ENCODE measurements at regions not wholly inside any gene's neighbourhood (a gene's known extent, or its start where the extent isn't known, plus 50 kb on each side); places are given as distances from the start of the nearest gene placed in this dataset.
"Not testable (repeated sequence)": the region's sequence is repeated elsewhere in the genome, so short reads cannot be mapped to it uniquely, and the experiment has no call there.

GRCh38 chr18:73365018-73365417 lies 497.2 kb upstream of the NETO1 start:
- Histone ChIP-seq H3K9me3 (ENCODE audit: control insufficient read depth in 2 of 2, low read length in 2 of 2) (no peaks in the 10 kb centered on the region), H3K27me3 (ENCODE audit: control insufficient read depth in 1 of 2, insufficient read depth in 2 of 2, low read length in 2 of 2) (no peaks in the 10 kb centered on the region), H3K9ac (ENCODE audit: low read length in 2 of 2) (no peak overlapping the region), H3K27ac (ENCODE audit: low read length) (no peak overlapping the region), H3K4me1 (ENCODE audit: control insufficient read depth, insufficient read depth, low read length) (no peaks in the 10 kb centered on the region), H3K4me3 (ENCODE audit: low read length in 2 of 2) (no peak overlapping the region), H3K36me3 (ENCODE audit: control insufficient read depth in 2 of 2, insufficient read depth in 2 of 2, low read length in 2 of 2) (no peaks in the 10 kb centered on the region)

DNA sequence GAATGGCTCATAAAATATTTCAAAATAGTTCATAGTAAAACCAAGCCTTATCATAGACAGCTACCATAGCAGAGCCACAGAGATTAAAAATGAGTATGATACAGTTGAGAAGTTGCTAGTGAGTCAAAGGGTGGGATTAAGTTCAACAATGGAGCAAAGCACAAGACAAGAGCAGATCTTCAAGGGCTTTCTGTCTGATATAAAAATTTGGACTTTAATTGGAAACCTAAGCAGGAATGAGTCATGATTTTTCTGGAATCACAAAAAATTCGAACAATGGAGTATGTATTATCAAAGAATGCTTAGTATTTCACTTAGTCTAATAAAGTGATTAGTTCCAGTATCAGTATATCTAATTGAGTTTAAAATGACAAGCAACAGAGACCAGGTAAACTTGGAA lies 487.3 kb upstream of the NETO1 start:
- H3K27ac ChIP-seq (ENCODE audit: low read length), result no peak overlapping the region
- H3K9me3 ChIP-seq (ENCODE audit: control insufficient read depth in 2 of 2, low read length in 2 of 2), result no peaks in the 10 kb centered on the region
- no peak overlapping the region for H3K9ac ChIP-seq (ENCODE audit: low read length in 2 of 2)
- no peaks in the 10 kb centered on the region for H3K36me3 ChIP-seq (ENCODE audit: control insufficient read depth in 2 of 2, insufficient read depth in 2 of 2, low read length in 2 of 2)
- H3K27me3 ChIP-seq (ENCODE audit: control insufficient read depth in 1 of 2, insufficient read depth in 2 of 2, low read length in 2 of 2), result no peaks in the 10 kb centered on the region
- H3K4me1 ChIP-seq (ENCODE audit: control insufficient read depth, insufficient read depth, low read length), result no peaks in the 10 kb centered on the region
- no peak overlapping the region for H3K4me3 ChIP-seq (ENCODE audit: low read length in 2 of 2)

- Histone ChIP-seq H3K27ac (ENCODE audit: low read length) (no peak overlapping the region), H3K9me3 (ENCODE audit: control insufficient read depth in 2 of 2, low read length in 2 of 2) (no peaks in the 10 kb centered on the region), H3K9ac (ENCODE audit: low read length in 2 of 2) (no peak overlapping the region), H3K4me3 (ENCODE audit: low read length in 2 of 2) (no peak overlapping the region), H3K4me1 (ENCODE audit: control insufficient read depth, insufficient read depth, low read length) (no peaks in the 10 kb centered on the region), H3K36me3 (ENCODE audit: control insufficient read depth in 2 of 2, insufficient read depth in 2 of 2, low read length in 2 of 2) (no peaks in the 10 kb centered on the region), H3K27me3 (ENCODE audit: control insufficient read depth in 1 of 2, insufficient read depth in 2 of 2, low read length in 2 of 2) (no peaks in the 10 kb centered on the region)
Observed at GRCh38 chr18:73352546-73352945, 484.8 kb upstream of the NETO1 start.

- H3K9me3 ChIP-seq (ENCODE audit: control insufficient read depth in 2 of 2, low read length in 2 of 2), result peaks cover 0 to 4% of the 10 kb centered on the region in 2 donors
- no peak overlapping the region for H3K9ac ChIP-seq (ENCODE audit: low read length in 2 of 2)
- H3K36me3 ChIP-seq (ENCODE audit: control insufficient read depth in 2 of 2, insufficient read depth in 2 of 2, low read length in 2 of 2), result no peaks in the 10 kb centered on the region
- H3K4me1 ChIP-seq (ENCODE audit: control insufficient read depth, insufficient read depth, low read length), result no peaks in the 10 kb centered on the region
- no peaks in the 10 kb centered on the region for H3K27me3 ChIP-seq (ENCODE audit: control insufficient read depth in 1 of 2, insufficient read depth in 2 of 2, low read length in 2 of 2)
- H3K4me3 ChIP-seq (ENCODE audit: low read length in 2 of 2), result no peak overlapping the region
- no peak overlapping the region for H3K27ac ChIP-seq (ENCODE audit: low read length)
Observed at GRCh38 chr18:73340135-73340977, 472.6 kb upstream of the NETO1 start.

DNA sequence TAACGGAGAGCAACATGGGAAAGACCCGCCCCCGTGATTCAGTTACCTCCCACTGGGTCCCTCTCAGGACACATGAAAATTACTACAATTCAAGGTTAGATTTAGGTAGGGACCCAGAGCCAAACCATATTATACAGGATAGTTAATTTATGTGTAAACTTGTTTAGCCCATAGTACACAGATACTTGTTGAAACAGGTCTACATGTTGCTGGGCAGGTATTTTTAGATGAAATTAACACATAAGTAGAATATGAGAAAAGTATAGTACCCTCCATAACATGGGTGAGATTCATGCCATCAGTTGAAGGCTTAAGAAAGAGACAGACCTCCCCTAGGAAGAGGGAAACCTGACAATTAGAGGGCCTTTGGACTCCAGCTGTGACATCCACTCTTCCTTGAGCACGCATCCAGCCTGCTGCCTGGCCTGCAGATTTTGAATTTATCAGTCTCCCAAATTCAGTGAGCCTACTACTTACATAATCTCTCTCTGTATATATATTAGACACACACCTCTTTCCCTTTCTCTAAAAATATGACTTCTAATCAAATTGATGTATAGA lies 463.5 kb upstream of the NETO1 start:
- Histone ChIP-seq H3K4me3 (ENCODE audit: low read length in 2 of 2) (no peak overlapping the region), H3K9ac (ENCODE audit: low read length in 2 of 2) (no peak overlapping the region), H3K9me3 (ENCODE audit: control insufficient read depth in 2 of 2, low read length in 2 of 2) (peaks cover 0 to 4% of the 10 kb centered on the region in 2 donors), H3K36me3 (ENCODE audit: control insufficient read depth in 2 of 2, insufficient read depth in 2 of 2, low read length in 2 of 2) (no peaks in the 10 kb centered on the region), H3K27ac (ENCODE audit: low read length) (no peak overlapping the region), H3K4me1 (ENCODE audit: control insufficient read depth, insufficient read depth, low read length) (no peaks in the 10 kb centered on the region), H3K27me3 (ENCODE audit: control insufficient read depth in 1 of 2, insufficient read depth in 2 of 2, low read length in 2 of 2) (no peaks in the 10 kb centered on the region)

GRCh38 chr18:73330106-73330505 lies 462.3 kb upstream of the NETO1 start:
- H3K27ac ChIP-seq (ENCODE audit: low read length); H3K36me3 ChIP-seq (ENCODE audit: control insufficient read depth in 2 of 2, insufficient read depth in 2 of 2, low read length in 2 of 2); H3K9ac ChIP-seq (ENCODE audit: low read length in 2 of 2); H3K4me3 ChIP-seq (ENCODE audit: low read length in 2 of 2); H3K4me1 ChIP-seq (ENCODE audit: control insufficient read depth, insufficient read depth, low read length); H3K27me3 ChIP-seq (ENCODE audit: control insufficient read depth in 1 of 2, insufficient read depth in 2 of 2, low read length in 2 of 2); H3K9me3 ChIP-seq (ENCODE audit: control insufficient read depth in 2 of 2, low read length in 2 of 2): not testable (repeated sequence)

DNA sequence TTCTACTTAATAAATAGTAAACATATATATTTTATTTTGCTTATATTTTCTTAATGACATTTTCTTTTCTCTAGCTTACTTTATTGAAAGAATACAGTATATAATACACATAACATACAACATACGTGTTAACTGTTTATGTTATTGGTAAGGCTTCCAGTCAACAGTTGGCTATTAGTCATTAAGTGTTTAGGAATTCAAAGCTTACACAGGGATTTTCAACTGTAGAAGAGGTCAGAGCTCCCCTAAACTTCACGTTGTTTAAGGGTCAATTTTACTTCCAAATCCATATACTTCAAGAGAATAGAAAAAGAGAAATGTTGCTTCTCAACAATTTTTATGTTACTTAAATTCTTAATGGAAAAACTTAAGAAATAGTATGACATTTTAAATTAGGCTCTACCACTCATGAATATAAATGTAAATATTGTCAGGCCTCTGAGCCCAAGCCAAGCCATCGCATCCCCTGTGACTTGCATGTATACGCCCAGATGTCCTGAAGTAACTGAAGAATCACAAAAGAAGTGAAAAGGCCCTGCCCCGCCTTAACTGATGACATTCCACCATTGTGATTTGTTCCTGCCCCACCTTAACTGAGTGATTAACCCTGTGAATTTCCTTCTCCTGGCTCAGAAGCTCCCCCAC lies 456.5 kb upstream of the NETO1 start:
- not testable (repeated sequence) for H3K27me3 ChIP-seq (ENCODE audit: control insufficient read depth in 1 of 2, insufficient read depth in 2 of 2, low read length in 2 of 2); H3K9me3 ChIP-seq (ENCODE audit: control insufficient read depth in 2 of 2, low read length in 2 of 2); H3K4me3 ChIP-seq (ENCODE audit: low read length in 2 of 2); H3K9ac ChIP-seq (ENCODE audit: low read length in 2 of 2); H3K4me1 ChIP-seq (ENCODE audit: control insufficient read depth, insufficient read depth, low read length); H3K27ac ChIP-seq (ENCODE audit: low read length); H3K36me3 ChIP-seq (ENCODE audit: control insufficient read depth in 2 of 2, insufficient read depth in 2 of 2, low read length in 2 of 2)

- no peak overlapping the region for H3K27ac ChIP-seq (ENCODE audit: low read length)
- H3K27me3 ChIP-seq (ENCODE audit: control insufficient read depth in 1 of 2, insufficient read depth in 2 of 2, low read length in 2 of 2), result no peaks in the 10 kb centered on the region
- no peak overlapping the region for H3K4me3 ChIP-seq (ENCODE audit: low read length in 2 of 2)
- no peaks in the 10 kb centered on the region for H3K9me3 ChIP-seq (ENCODE audit: control insufficient read depth in 2 of 2, low read length in 2 of 2)
- H3K9ac ChIP-seq (ENCODE audit: low read length in 2 of 2), result no peak overlapping the region
- no peaks in the 10 kb centered on the region for H3K4me1 ChIP-seq (ENCODE audit: control insufficient read depth, insufficient read depth, low read length)
- no peaks in the 10 kb centered on the region for H3K36me3 ChIP-seq (ENCODE audit: control insufficient read depth in 2 of 2, insufficient read depth in 2 of 2, low read length in 2 of 2)
Observed at GRCh38 chr18:73318739-73319479, 451.1 kb upstream of the NETO1 start.

DNA sequence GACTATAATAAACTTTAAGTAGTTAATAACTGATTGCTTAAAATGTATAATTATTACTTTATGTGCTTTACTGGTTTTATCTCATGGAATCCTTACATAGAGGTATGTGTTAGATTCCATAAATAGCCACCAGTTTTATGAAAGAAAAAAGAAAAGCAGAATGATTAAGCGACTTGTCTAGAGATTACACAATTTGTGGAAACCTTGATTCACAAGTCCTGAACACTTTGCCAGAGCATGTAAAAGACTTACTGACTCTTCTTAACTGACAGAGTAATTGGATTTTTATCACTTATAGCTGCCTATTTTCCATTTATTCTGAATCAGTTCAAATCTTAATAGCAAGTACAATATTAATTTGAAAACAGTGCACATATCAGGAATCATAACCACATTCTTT lies 448.7 kb upstream of the NETO1 start:
- Histone ChIP-seq H3K27ac (ENCODE audit: low read length) (no peak overlapping the region), H3K4me3 (ENCODE audit: low read length in 2 of 2) (no peak overlapping the region), H3K9ac (ENCODE audit: low read length in 2 of 2) (no peak overlapping the region), H3K4me1 (ENCODE audit: control insufficient read depth, insufficient read depth, low read length) (no peaks in the 10 kb centered on the region), H3K9me3 (ENCODE audit: control insufficient read depth in 2 of 2, low read length in 2 of 2) (no peaks in the 10 kb centered on the region), H3K27me3 (ENCODE audit: control insufficient read depth in 1 of 2, insufficient read depth in 2 of 2, low read length in 2 of 2) (no peaks in the 10 kb centered on the region), H3K36me3 (ENCODE audit: control insufficient read depth in 2 of 2, insufficient read depth in 2 of 2, low read length in 2 of 2) (no peaks in the 10 kb centered on the region)

GRCh38 chr18:73315381-73315780 lies 447.6 kb upstream of the NETO1 start:
- Histone ChIP-seq H3K27ac (ENCODE audit: low read length) (no peak overlapping the region), H3K4me3 (ENCODE audit: low read length in 2 of 2) (no peak overlapping the region), H3K27me3 (ENCODE audit: control insufficient read depth in 1 of 2, insufficient read depth in 2 of 2, low read length in 2 of 2) (no peaks in the 10 kb centered on the region), H3K4me1 (ENCODE audit: control insufficient read depth, insufficient read depth, low read length) (no peaks in the 10 kb centered on the region), H3K36me3 (ENCODE audit: control insufficient read depth in 2 of 2, insufficient read depth in 2 of 2, low read length in 2 of 2) (no peaks in the 10 kb centered on the region), H3K9ac (ENCODE audit: low read length in 2 of 2) (no peak overlapping the region), H3K9me3 (ENCODE audit: control insufficient read depth in 2 of 2, low read length in 2 of 2) (no peaks in the 10 kb centered on the region)
